A549 (cell line): ENCODE measurements at regions not wholly inside any gene's neighbourhood (a gene's known extent, or its start where the extent isn't known, plus 50 kb on each side); places are given as distances from the start of the nearest gene placed in this dataset.

Source experiments
- EHMT2 ChIP-seq: fragments of 200-600 bp; sonication (generic); IDR thresholded peaks from 2 replicates; pipeline ENCODE4 v1.6.1; 2016; ENCODE audit warnings: antibody characterized with exemption, low read depth, mild to moderate bottlenecking, moderate library complexity
- NR3C1 ChIP-seq: fragments of >200 bp; sonication (Bioruptor Twin); formaldehyde crosslinking; IDR thresholded peaks from 3 replicates; pipeline ENCODE4 v1.6.1; 2017
- TF ChIP-seq, protein P1 (sequence below): fragments of >200 bp; sonication (Bioruptor Twin); formaldehyde crosslinking; IDR thresholded peaks from 3 replicates; pipeline ENCODE4 v1.5.1; 2016

DNA sequence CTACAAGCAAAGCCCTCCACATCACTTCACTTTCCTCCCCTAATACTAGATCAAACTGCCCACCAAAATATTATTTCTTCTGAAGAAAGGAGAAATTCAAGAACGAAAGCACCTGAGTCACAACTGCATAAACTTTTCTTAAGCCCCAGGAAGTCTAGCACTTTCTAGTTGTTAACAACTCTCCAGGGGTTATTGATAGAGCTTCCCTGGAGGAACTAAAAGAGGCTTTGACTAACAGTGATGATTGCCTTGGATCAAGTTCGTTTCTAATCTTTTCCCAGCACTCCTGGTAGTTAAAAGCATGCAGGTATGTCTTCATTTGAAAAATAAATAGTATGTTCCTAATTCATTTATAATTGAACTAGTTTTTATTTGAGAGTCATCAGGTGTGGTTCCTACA, 917.0 kb downstream of the TUSC7 start:
- TF ChIP-seq, protein P1, sequence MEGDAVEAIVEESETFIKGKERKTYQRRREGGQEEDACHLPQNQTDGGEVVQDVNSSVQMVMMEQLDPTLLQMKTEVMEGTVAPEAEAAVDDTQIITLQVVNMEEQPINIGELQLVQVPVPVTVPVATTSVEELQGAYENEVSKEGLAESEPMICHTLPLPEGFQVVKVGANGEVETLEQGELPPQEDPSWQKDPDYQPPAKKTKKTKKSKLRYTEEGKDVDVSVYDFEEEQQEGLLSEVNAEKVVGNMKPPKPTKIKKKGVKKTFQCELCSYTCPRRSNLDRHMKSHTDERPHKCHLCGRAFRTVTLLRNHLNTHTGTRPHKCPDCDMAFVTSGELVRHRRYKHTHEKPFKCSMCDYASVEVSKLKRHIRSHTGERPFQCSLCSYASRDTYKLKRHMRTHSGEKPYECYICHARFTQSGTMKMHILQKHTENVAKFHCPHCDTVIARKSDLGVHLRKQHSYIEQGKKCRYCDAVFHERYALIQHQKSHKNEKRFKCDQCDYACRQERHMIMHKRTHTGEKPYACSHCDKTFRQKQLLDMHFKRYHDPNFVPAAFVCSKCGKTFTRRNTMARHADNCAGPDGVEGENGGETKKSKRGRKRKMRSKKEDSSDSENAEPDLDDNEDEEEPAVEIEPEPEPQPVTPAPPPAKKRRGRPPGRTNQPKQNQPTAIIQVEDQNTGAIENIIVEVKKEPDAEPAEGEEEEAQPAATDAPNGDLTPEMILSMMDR: no peak
- TF ChIP-seq NR3C1 (no peak), EHMT2 (no peak)
